GM12878 (cell line): ENCODE measurements at regions not wholly inside any gene's neighbourhood (a gene's known extent, or its start where the extent isn't known, plus 50 kb on each side); places are given as distances from the start of the nearest gene placed in this dataset.

Experiments used
- BCL3 ChIP-seq: IDR thresholded peaks from 2 replicates; pipeline ENCODE4 v1.6.1; 2011; ENCODE audit warnings: borderline replicate concordance, low read depth, mild to moderate bottlenecking, moderate library complexity, low read length; ENCODE audit not compliant: insufficient read depth, poor library complexity, severe bottlenecking
- E2F4 ChIP-seq: IDR thresholded peaks from 2 replicates; pipeline ENCODE4 v1.6.1; 2012; ENCODE audit warnings: low read depth, low read length, improper control_type of control experiment
- IRF3 ChIP-seq: fragments of 450-650 bp; IDR thresholded peaks from 2 replicates; pipeline ENCODE4 v1.6.1; 2014; ENCODE audit warnings: mild to moderate bottlenecking
- KAT2A ChIP-seq: conservative IDR thresholded peaks from 2 replicates; pipeline ENCODE4 v1.6.1; 2011; ENCODE audit warnings: low read depth, low read length; ENCODE audit not compliant: control insufficient read depth
- NR2F1 ChIP-seq: fragments of 450-650 bp; conservative IDR thresholded peaks from 2 replicates; pipeline ENCODE4 v1.6.1; 2017; ENCODE audit warnings: mild to moderate bottlenecking
- PAX5 ChIP-seq: IDR thresholded peaks from 2 replicates; pipeline ENCODE4 v1.6.1; 2011; ENCODE audit warnings: low read depth, low read length, borderline replicate concordance
- RAD21 ChIP-seq: IDR thresholded peaks from 2 replicates; pipeline ENCODE4 v1.6.1; 2011; ENCODE audit warnings: mild to moderate bottlenecking, low read depth, low read length, moderate library complexity; ENCODE audit not compliant: insufficient read depth
- RUNX3 ChIP-seq: IDR thresholded peaks from 2 replicates; pipeline ENCODE4 v1.6.1; 2012; ENCODE audit warnings: low read length, inconsistent platforms
- SIN3A ChIP-seq: IDR thresholded peaks from 2 replicates; pipeline ENCODE4 v1.6.1; 2012; ENCODE audit warnings: low read depth, low read length, improper control_type of control experiment
- SMAD5 ChIP-seq: IDR thresholded peaks from 2 replicates; pipeline ENCODE4 v1.6.1; 2016; ENCODE audit warnings: antibody characterized with exemption, low read depth
- TARDBP ChIP-seq: IDR thresholded peaks from 2 replicates; pipeline ENCODE4 v1.6.1; 2016; ENCODE audit warnings: borderline replicate concordance
- TCF12 ChIP-seq: IDR thresholded peaks from 2 replicates; pipeline ENCODE4 v1.6.1; 2011; ENCODE audit warnings: low read depth, mild to moderate bottlenecking, low read length
- ZNF592 ChIP-seq: fragments of 450-650 bp; IDR thresholded peaks from 2 replicates; pipeline ENCODE4 v1.6.1; 2017; ENCODE audit warnings: mild to moderate bottlenecking, moderate library complexity
- ZNF687 ChIP-seq: fragments of 450-650 bp; IDR thresholded peaks from 2 replicates; pipeline ENCODE4 v1.6.1; 2017; ENCODE audit warnings: mild to moderate bottlenecking, moderate library complexity

- TF ChIP-seq ZNF687 = no peak
- TF ChIP-seq RAD21 = no peak
- no peak; the same call in 1 of the 2 replicates for TF ChIP-seq TCF12
- TF ChIP-seq ZNF592 = peak; percentile 81; the same call in 1 of the 2 replicates
- peak; percentile 52; the same call in 1 of the 2 replicates for TF ChIP-seq PAX5
- TF ChIP-seq KAT2A = no peak
- TF ChIP-seq TARDBP = no peak
- TF ChIP-seq IRF3 = no peak
- TF ChIP-seq BCL3 = no peak
- peak; percentile 99 for TF ChIP-seq NR2F1
- TF ChIP-seq RUNX3 = peak; percentile 12; the same call in 1 of the 2 replicates
- no peak for TF ChIP-seq SIN3A
- TF ChIP-seq E2F4 = no peak
- TF ChIP-seq SMAD5 = no peak
Measured at GRCh38 chr11:29293825-29294224, 723.0 kb downstream of the KCNA4 start (continued).
